AG10803 (cell line): ENCODE measurements at regions not wholly inside any gene's neighbourhood (a gene's known extent, or its start where the extent isn't known, plus 50 kb on each side); places are given as distances from the start of the nearest gene placed in this dataset.
"Not testable (repeated sequence)": the region's sequence is repeated elsewhere in the genome, so short reads cannot be mapped to it uniquely, and the experiment has no call there.

Source experiments
- DNase-seq: peaks from one replicate; pipeline ENCODE4 v3.0.0; 2010; ENCODE audit warnings: low read depth
- H3K4me3 ChIP-seq: 2 replicates; pipeline ENCODE4 v1.5.1; 2011; ENCODE audit warnings: mild to moderate bottlenecking, low read length, control low read depth
- TF ChIP-seq, protein P1 (sequence below): conservative IDR thresholded peaks from 2 replicates; pipeline ENCODE4 v1.5.1; 2011; ENCODE audit warnings: mild to moderate bottlenecking, low read length, control low read depth, inconsistent platforms

DNA sequence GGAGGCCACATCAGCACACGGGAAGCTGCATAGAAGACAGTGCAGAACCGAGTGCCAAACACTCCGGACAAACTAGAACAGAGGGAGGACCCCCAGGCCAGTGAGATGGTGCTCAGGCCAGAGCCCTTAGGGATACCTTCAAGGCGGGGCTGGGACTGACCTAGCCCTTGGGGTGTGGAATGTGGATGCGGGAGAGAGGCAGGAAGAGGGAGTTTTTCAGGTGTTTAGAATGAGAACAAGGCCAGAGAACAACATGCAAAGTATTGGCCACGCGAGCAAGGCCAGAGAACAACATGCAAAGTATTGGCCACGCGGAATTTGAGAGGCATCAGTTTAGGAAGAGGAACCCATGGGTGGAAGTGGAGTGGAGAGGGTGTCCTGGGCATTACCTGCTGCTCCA, 65.1 kb upstream of the ATP12A start:
- TF ChIP-seq, protein P1, sequence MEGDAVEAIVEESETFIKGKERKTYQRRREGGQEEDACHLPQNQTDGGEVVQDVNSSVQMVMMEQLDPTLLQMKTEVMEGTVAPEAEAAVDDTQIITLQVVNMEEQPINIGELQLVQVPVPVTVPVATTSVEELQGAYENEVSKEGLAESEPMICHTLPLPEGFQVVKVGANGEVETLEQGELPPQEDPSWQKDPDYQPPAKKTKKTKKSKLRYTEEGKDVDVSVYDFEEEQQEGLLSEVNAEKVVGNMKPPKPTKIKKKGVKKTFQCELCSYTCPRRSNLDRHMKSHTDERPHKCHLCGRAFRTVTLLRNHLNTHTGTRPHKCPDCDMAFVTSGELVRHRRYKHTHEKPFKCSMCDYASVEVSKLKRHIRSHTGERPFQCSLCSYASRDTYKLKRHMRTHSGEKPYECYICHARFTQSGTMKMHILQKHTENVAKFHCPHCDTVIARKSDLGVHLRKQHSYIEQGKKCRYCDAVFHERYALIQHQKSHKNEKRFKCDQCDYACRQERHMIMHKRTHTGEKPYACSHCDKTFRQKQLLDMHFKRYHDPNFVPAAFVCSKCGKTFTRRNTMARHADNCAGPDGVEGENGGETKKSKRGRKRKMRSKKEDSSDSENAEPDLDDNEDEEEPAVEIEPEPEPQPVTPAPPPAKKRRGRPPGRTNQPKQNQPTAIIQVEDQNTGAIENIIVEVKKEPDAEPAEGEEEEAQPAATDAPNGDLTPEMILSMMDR: no peak
- no peak for DNase-seq
- H3K4me3 ChIP-seq: no peak overlapping the region

DNA sequence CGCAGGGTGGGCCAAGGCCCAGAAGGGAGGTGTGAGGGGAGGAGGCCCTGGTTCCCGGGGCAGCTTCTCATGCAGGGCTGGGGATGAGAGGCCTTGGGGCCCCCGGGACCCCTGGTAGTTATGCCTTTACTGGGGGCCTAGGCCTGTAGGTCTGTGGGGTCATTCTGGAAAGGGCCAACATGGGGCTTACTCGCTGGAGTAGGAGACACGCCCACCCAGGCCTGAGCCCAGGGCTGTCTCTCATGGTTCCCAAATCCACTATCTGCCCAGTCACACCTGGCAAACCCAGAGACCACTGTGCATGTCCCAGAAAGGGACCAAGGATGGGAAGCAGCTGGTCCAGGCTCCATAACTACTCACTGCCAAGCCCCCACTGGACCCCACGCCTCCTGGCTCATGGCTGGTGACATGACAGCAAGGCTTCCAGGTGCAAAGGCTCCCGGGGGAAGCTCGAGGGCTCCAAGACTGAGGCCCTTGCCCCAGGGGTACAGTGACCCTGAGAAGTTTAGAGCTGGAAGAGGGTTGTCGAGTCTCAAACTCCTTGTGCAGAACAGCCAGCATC, 64.2 kb upstream of the ATP12A start:
- DNase-seq: no peak
- H3K4me3 ChIP-seq: no peak overlapping the region
- TF ChIP-seq, protein P1: no peak

DNA sequence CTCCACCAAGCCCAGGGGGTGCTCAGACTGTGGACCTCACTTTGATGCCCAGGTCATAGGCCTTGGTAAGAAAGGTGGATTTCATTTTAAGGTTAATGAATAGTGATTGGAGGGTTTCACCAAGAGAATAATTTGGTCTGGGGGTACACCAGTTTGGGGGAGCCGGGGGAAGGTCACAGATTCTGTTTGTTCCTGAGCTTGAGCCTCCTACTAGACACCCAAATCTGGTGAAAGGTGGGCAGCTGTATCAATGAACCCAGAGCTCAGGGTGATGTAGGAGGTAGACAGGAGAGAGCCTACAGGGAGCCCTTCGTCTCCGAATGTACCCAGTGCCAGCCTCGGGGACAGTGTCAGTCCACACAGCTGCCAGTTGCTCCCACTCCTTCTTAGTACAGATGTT, 63.7 kb upstream of the ATP12A start:
- no peak for DNase-seq
- no peak overlapping the region for H3K4me3 ChIP-seq
- TF ChIP-seq, protein P1: no peak

DNA sequence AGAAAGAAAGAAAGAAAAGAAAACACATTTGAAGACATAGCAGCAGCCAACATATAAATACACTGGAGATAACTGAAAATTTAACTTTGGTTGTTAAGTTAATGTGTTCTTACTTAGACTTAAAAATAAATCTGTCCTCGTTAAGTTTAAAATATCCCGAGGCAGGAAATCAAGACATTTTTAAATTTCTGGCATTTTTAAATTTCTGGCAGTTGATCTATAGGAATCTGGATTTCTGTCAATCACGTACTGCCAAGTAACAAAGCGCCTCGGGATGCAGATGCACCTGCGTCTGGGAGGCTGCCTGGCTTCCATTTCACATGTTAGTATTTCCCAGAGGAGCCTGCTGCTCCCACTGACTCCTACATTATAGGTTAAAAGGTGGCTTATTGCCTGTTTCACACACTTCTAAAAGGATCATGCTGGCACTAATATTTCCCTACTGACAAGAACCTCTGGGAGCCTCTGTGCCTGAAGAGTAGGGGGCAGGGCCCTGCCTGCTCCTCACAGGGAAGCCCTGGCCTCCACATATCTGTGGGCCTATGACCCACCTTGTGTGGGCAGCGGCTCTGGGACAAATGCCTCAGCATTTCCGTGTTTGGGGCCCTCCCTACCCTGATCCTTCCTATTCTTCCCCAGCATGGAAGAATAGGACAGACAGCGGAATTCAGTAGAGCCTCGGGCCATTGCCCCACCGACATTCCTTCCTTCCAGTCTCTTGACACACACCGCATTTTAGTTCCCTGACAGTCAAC, 62.8 kb upstream of the ATP12A start:
- TF ChIP-seq, protein P1: no peak
- no peak for DNase-seq
- no peak overlapping the region for H3K4me3 ChIP-seq

DNA sequence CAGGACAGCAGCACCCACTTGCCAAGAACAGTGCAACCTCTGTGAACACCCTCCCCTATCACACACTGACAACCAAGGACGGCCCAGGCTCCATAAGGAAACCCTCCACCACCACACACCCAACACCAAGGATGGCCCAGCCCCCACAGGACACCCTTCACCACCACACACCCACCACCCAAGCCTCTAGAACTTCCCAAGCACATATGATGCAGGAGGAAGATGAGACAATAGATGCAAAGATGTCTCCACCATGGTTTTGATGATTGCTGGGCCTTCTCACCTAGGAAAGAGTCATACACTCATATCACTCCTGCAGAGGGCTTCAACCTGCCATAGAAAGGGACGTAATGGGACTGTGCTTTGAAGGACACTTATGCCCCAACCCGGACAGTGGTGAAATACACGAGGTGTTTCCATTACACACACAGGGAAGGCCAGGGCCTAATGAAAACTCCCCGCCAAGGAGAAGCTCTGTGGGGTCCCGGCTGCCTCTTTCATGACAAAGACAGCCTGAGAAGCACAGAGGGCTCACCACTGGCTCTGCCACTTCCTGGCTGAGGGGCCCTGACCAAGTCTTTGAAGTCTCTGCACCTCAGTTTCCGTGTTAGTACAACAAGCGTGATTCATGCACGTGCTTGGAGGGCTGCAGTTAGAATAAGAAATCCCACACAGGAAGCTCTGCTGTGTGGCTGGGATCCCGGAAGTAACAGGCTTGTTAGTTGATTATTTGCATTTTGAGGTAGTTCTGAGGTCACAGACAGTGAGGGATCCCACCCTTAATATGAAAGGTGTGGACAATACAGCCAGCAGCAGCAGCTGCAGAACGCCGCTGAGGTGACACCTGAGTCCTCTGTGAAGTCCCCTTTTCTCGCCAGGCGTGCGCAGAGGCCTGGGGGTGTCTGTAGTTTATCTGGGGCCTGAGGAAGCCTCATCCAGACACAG, 61.9 kb upstream of the ATP12A start:
- H3K4me3 ChIP-seq: no peak overlapping the region
- DNase-seq: no peak
- TF ChIP-seq, protein P1: no peak

DNA sequence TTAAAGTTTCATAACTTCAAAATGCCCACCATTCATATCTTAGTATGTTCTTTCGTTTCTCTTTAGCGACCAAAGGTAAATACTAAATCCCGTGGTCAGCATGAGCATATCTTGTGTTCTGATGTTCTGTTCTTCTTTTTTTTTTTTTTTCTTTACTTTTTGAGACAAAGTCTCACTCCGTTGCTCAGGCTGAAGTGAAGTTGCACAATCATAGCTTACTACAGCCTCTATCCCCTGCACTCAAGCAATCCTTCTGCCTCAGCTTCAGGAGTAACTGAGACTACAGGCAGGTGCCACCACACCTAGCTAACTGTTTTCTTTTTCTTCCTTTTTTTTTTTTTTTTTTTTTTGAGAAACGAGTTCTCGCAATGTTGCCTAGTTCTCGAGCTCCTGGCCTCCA, 60.9 kb upstream of the ATP12A start:
- TF ChIP-seq, protein P1: no peak

DNA sequence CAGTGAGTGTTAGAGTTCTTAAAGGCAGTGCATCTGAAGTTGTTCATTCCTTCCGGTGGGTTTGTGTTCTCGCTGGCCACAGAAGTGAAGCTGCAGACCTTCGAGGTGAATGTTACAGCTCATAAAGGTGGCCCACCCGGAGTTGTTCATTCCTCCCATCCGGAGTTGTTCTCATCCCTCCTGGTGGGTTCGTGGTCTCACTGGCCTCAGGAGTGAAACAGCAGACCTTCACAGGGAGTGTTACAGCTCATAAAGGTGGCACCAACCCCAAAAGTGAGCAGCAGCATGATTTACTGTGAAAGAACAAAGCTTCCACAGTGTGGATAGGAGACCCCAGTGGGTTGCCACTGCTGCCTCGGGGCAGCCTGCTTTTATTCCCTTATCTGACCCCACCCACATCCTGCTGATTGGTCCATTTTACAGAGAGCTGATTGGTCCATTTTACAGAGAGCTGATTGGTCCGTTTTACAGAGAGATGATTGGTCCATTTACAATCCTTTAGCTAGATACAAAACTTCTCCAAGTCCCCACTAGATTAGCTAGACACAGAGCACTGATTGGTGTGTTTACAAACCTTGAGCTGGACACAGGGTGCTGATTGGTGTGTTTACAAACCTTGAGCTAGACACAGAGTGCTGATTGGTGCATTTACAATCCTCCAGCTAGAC, 57.6 kb upstream of the ATP12A start:
- H3K4me3 ChIP-seq, DNase-seq: not testable (repeated sequence)

More for the DNA sequence above, 60.9 kb upstream of the ATP12A start:
- DNase-seq: no peak
- H3K4me3 ChIP-seq: no peak overlapping the region
